Activated T-helper 2 cell treated with anti-CD3 and anti-CD28 coated beads, Interferon-gamma antibody, Interleukin-2, Interleukin-4, amounts not matched to agents 10 μg/mL and 5 μg/mL and 100 μg/mL, durations not matched to agents 14 hours and 24 hours and 36 hours (primary cell): ENCODE measurements at regions not wholly inside any gene's neighbourhood (a gene's known extent, or its start where the extent isn't known, plus 50 kb on each side); places are given as distances from the start of the nearest gene placed in this dataset.

Source experiments
- DNase-seq: peaks from one replicate; pipeline ENCODE4 v3.0.0; 2021; ENCODE audit warnings: low spot score
- H3K27ac Mint-ChIP-seq: one replicate; pipeline ENCODE4 v1.8.0; 2021; ENCODE audit warnings: mixed read lengths
- H3K27me3 Mint-ChIP-seq: one replicate; pipeline ENCODE4 v1.8.0; 2021; ENCODE audit warnings: low read depth, mixed read lengths
- H3K36me3 Mint-ChIP-seq: one replicate; pipeline ENCODE4 v1.8.0; 2021; ENCODE audit warnings: low read depth, mixed read lengths
- H3K4me1 Mint-ChIP-seq: one replicate; pipeline ENCODE4 v1.8.0; 2021; ENCODE audit warnings: low read depth, mixed read lengths
- H3K4me3 Mint-ChIP-seq: one replicate; pipeline ENCODE4 v1.8.0; 2021; ENCODE audit warnings: low read depth, mild to moderate bottlenecking, moderate library complexity, mixed read lengths
- H3K9me3 Mint-ChIP-seq: one replicate; pipeline ENCODE4 v1.8.0; 2021; ENCODE audit warnings: mixed read lengths
- intact Hi-C: fragments of 100-400 bp; cut with micrococcal nuclease; formaldehyde crosslinking; loops from one replicate; pipeline ENCODE4 v1.15.1; 2023

GRCh38 chr10:8731121-8732095, 676.9 kb downstream of the GATA3 start:
- Mint-ChIP-seq H3K4me3 (no peak overlapping the region), H3K36me3 (no peaks in the 10 kb centered on the region), H3K27ac (no peak overlapping the region), H3K4me1 (peaks cover 6% of the 10 kb centered on the region), H3K27me3 (no peaks in the 10 kb centered on the region), H3K9me3 (peaks cover 14% of the 10 kb centered on the region)
- intact Hi-C loops, result no loop called here
- no peak for DNase-seq

DNA sequence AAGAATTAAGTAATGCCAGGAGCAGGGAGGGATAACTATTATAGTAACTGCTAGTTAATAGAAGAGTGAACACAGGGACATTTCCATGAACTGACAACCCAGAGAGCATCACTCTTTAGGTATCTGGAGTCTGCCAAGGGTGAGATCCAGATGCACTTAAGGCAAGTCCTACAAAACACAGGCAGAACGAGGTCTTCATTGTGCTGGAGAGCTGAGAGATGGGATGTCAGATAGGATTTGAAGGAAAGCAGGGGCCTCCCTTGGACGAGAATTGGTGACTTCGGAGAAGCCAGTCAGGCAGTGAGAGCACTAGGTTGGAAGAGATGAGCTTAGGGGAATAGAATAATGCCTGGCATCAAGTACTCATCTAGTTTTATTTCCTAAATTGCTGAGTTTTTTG, 684.5 kb downstream of the GATA3 start:
- no peaks in the 10 kb centered on the region for H3K27me3 Mint-ChIP-seq
- no peak overlapping the region for H3K27ac Mint-ChIP-seq
- DNase-seq, result no peak
- no peaks in the 10 kb centered on the region for H3K4me1 Mint-ChIP-seq
- no peaks in the 10 kb centered on the region for H3K36me3 Mint-ChIP-seq
- intact Hi-C loops, result no loop called here
- H3K4me3 Mint-ChIP-seq, result no peak overlapping the region
- peaks cover 5% of the 10 kb centered on the region for H3K9me3 Mint-ChIP-seq

- H3K36me3 Mint-ChIP-seq, result peaks cover 8% of the 10 kb centered on the region
- no peaks in the 10 kb centered on the region for H3K27me3 Mint-ChIP-seq
- peaks cover 21% of the 10 kb centered on the region for H3K4me1 Mint-ChIP-seq
- no peak overlapping the region for H3K4me3 Mint-ChIP-seq
- H3K9me3 Mint-ChIP-seq, result peaks cover 14% of the 10 kb centered on the region
- intact Hi-C loops, result no loop called here
- DNase-seq, result no peak
- H3K27ac Mint-ChIP-seq, result no peak overlapping the region
These were observed 697.8 kb downstream of the GATA3 start for GRCh38 chr10:8752146-8752843.

DNA sequence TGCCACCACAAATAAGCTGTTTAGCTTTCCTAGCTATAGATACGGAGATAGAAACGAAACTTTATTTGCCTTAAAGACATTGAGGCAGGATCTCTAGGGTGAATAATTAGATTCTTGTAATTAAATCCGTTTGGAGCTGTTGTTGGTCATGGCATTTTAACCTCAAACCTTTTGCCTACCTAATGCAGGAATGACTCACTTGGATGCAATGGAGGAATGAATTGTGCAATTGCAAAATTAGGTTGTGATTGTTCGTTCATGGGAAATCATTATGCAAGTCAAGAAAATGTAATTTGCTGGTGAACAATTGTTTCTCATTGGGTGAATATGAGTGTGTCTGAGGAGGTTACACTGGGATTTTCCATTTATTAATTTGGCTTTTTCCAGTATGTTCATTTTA, 703.5 kb downstream of the GATA3 start:
- no peak overlapping the region for H3K27ac Mint-ChIP-seq
- no peak overlapping the region for H3K4me3 Mint-ChIP-seq
- peaks cover 23% of the 10 kb centered on the region for H3K4me1 Mint-ChIP-seq
- H3K27me3 Mint-ChIP-seq, result no peaks in the 10 kb centered on the region
- peaks cover 14% of the 10 kb centered on the region for H3K9me3 Mint-ChIP-seq
- intact Hi-C loops, result no loop called here
- DNase-seq, result no peak
- peaks cover 8% of the 10 kb centered on the region for H3K36me3 Mint-ChIP-seq

- no peak overlapping the region for H3K4me3 Mint-ChIP-seq
- no peak for DNase-seq
- H3K36me3 Mint-ChIP-seq, result peaks cover 14% of the 10 kb centered on the region
- peaks cover 5% of the 10 kb centered on the region for H3K9me3 Mint-ChIP-seq
- H3K27me3 Mint-ChIP-seq, result peaks cover 3% of the 10 kb centered on the region
- H3K4me1 Mint-ChIP-seq, result peaks cover 21% of the 10 kb centered on the region
- H3K27ac Mint-ChIP-seq, result no peak overlapping the region
- intact Hi-C loops, result no loop called here
These were observed 712.4 kb downstream of the GATA3 start for GRCh38 chr10:8766899-8767298.

GRCh38 chr10:8767591-8767990, 713.1 kb downstream of the GATA3 start:
- intact Hi-C loops, result no loop called here
- DNase-seq, result no peak
- H3K36me3 Mint-ChIP-seq, result peaks cover 14% of the 10 kb centered on the region
- peaks cover 3% of the 10 kb centered on the region for H3K27me3 Mint-ChIP-seq
- H3K4me1 Mint-ChIP-seq, result peaks cover 21% of the 10 kb centered on the region
- no peak overlapping the region for H3K4me3 Mint-ChIP-seq
- peak overlapping the region; percentile 44 for H3K27ac Mint-ChIP-seq
- H3K9me3 Mint-ChIP-seq, result peaks cover 5% of the 10 kb centered on the region

- Mint-ChIP-seq H3K4me3 (no peak overlapping the region), H3K27ac (no peak overlapping the region), H3K4me1 (peaks cover 24% of the 10 kb centered on the region)
These were observed 713.9 kb downstream of the GATA3 start for GRCh38 chr10:8768341-8768740.

GRCh38 chr10:8768852-8769251, 714.4 kb downstream of the GATA3 start:
- H3K27ac Mint-ChIP-seq, result no peak overlapping the region
- peaks cover 16% of the 10 kb centered on the region for H3K36me3 Mint-ChIP-seq
- H3K4me1 Mint-ChIP-seq, result peaks cover 23% of the 10 kb centered on the region
- DNase-seq, result no peak
- H3K27me3 Mint-ChIP-seq, result no peaks in the 10 kb centered on the region
- no peak overlapping the region for H3K4me3 Mint-ChIP-seq
- H3K9me3 Mint-ChIP-seq, result peaks cover 5% of the 10 kb centered on the region
- intact Hi-C loops, result no loop called here

More at GRCh38 chr10:8768341-8768740, 713.9 kb downstream of the GATA3 start:
- intact Hi-C loops, result no loop called here
- no peak for DNase-seq
- H3K9me3 Mint-ChIP-seq, result peaks cover 5% of the 10 kb centered on the region
- H3K36me3 Mint-ChIP-seq, result peaks cover 16% of the 10 kb centered on the region
- peaks cover 3% of the 10 kb centered on the region for H3K27me3 Mint-ChIP-seq

GRCh38 chr10:8776926-8777622, 722.6 kb downstream of the GATA3 start:
- no peak overlapping the region for H3K4me3 Mint-ChIP-seq
- H3K27ac Mint-ChIP-seq, result peak overlapping the region; percentile 84
- intact Hi-C loops, result loop anchor here (5.0 kb wide), 3 partner anchors 200 to 375 kb away; no protein-coding TSS in a partner anchor
- H3K27me3 Mint-ChIP-seq, result no peaks in the 10 kb centered on the region
- H3K9me3 Mint-ChIP-seq, result peaks cover 8% of the 10 kb centered on the region
- DNase-seq, result no peak
- H3K4me1 Mint-ChIP-seq, result peaks cover 36% of the 10 kb centered on the region
- H3K36me3 Mint-ChIP-seq, result peaks cover 17% of the 10 kb centered on the region

DNA sequence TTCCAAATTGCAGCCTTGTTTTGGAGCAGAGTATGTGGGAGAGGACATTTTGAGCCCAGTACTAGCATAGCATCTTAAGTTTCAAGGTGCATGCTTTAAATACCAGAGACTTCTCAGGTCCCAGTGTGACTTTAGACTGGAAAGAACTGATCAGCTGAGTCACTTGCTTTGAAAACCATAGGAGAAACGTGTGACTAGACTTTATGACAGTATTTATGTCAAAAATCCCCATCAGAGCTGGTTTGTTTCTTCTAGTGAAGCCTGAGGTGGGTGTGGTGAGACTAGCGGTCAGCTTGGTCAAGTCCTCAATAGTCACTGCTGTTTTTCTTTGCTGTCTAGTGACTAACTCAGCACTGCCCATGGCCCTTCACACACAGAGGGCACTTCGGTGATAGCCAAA, 724.2 kb downstream of the GATA3 start:
- intact Hi-C loops, result loop anchor here (2.0 to 5.0 kb wide), 4 partner anchors 52 to 376 kb away; no protein-coding TSS in a partner anchor
- Mint-ChIP-seq H3K27ac (peak overlapping the region; percentile 84), H3K4me1 (peaks cover 33% of the 10 kb centered on the region), H3K27me3 (no peaks in the 10 kb centered on the region), H3K9me3 (peaks cover 16% of the 10 kb centered on the region), H3K4me3 (no peak overlapping the region), H3K36me3 (peaks cover 18% of the 10 kb centered on the region)
- DNase-seq, result no peak

- intact Hi-C loops, result no loop called here
- H3K4me1 Mint-ChIP-seq, result peaks cover 2% of the 10 kb centered on the region
- H3K27me3 Mint-ChIP-seq, result no peaks in the 10 kb centered on the region
- H3K27ac Mint-ChIP-seq, result no peak overlapping the region
- no peak for DNase-seq
- H3K9me3 Mint-ChIP-seq, result peaks cover 59% of the 10 kb centered on the region
- no peak overlapping the region for H3K4me3 Mint-ChIP-seq
- H3K36me3 Mint-ChIP-seq, result peaks cover 52% of the 10 kb centered on the region
These were observed 733.2 kb downstream of the GATA3 start for GRCh38 chr10:8787649-8788048.

DNA sequence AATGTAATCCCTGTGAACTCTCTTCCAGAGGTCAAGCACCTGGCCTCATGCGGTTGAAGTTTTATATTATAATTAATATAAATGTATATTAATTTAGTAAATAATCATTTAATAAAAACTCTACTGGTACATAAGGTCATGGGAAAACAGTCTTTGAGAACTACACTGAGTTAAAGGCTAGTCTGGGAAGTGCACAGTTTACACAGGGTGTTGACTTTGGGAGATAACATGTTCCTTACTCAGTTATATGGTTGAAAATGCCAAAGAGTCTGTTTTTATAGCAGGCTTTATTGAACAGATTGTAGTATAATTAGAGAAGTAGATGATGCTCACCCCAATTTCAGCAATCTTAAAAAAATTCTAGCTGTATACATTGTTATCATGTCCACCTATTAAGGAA, 735.9 kb downstream of the GATA3 start:
- peaks cover 56% of the 10 kb centered on the region for H3K36me3 Mint-ChIP-seq
- H3K4me3 Mint-ChIP-seq, result no peak overlapping the region
- intact Hi-C loops, result no loop called here
- peaks cover 56% of the 10 kb centered on the region for H3K9me3 Mint-ChIP-seq
- no peak overlapping the region for H3K27ac Mint-ChIP-seq
- H3K27me3 Mint-ChIP-seq, result no peaks in the 10 kb centered on the region
- no peak for DNase-seq
- peaks cover 10% of the 10 kb centered on the region for H3K4me1 Mint-ChIP-seq
